IPS DF 6.9 (cell line): ENCODE measurements at regions not wholly inside any gene's neighbourhood (a gene's known extent, or its start where the extent isn't known, plus 50 kb on each side); places are given as distances from the start of the nearest gene placed in this dataset.

Experiments
- DNase-seq: peaks from one replicate; pipeline ENCODE4 v3.0.0-alpha.2; 2013; ENCODE audit warnings: low read depth, low spot score
- H3K27ac ChIP-seq: one replicate; pipeline ENCODE4 v1.5.1; 2013; ENCODE audit warnings: low read length, control low read depth
- H3K27me3 ChIP-seq: 2 replicates; pipeline ENCODE4 v1.6.1; 2013; ENCODE audit warnings: mild to moderate bottlenecking, low read length; ENCODE audit not compliant: control insufficient read depth, insufficient read depth
- H3K36me3 ChIP-seq: 2 replicates; pipeline ENCODE4 v1.6.1; 2013; ENCODE audit warnings: low read length; ENCODE audit not compliant: control insufficient read depth, insufficient read depth
- H3K4me1 ChIP-seq: 2 replicates; pipeline ENCODE4 v1.6.1; 2013; ENCODE audit warnings: low read length; ENCODE audit not compliant: control insufficient read depth, insufficient read depth
- H3K4me3 ChIP-seq: 2 replicates; pipeline ENCODE4 v1.5.1; 2013; ENCODE audit warnings: mild to moderate bottlenecking, low read length
- H3K9me3 ChIP-seq: 2 replicates; pipeline ENCODE4 v1.6.1; 2013; ENCODE audit warnings: low read length, inconsistent platforms; ENCODE audit not compliant: control insufficient read depth, insufficient read depth
- WGBS: extraction: QIAGEN DNeasy Blood & Tissue Kit; methylation state at CpG from one replicate; pipeline ENCODE4 v1.1.7; 2013; ENCODE audit warnings: mixed read lengths, missing lambda C conversion rate; ENCODE audit not compliant: insufficient read length, insufficient coverage; 5-methylcytosine and 5-hydroxymethylcytosine counted together

GRCh38 chr5:154107010-154107409 lies 68.2 kb downstream of the MFAP3 start:
- H3K9me3 ChIP-seq = no peaks in the 10 kb centered on the region
- H3K4me3 ChIP-seq = no peak overlapping the region
- H3K27me3 ChIP-seq = no peaks in the 10 kb centered on the region
- H3K4me1 ChIP-seq = peaks cover 4% of the 10 kb centered on the region
- no peaks in the 10 kb centered on the region for H3K36me3 ChIP-seq
- no peak for DNase-seq
- no peak overlapping the region for H3K27ac ChIP-seq

GRCh38 chr5:154107756-154108155 lies 69.0 kb downstream of the MFAP3 start:
- no peak overlapping the region for H3K4me3 ChIP-seq
- H3K9me3 ChIP-seq = no peaks in the 10 kb centered on the region
- DNase-seq = peak; percentile 64
- peaks cover 4% of the 10 kb centered on the region for H3K4me1 ChIP-seq
- no peaks in the 10 kb centered on the region for H3K27me3 ChIP-seq
- no peak overlapping the region for H3K27ac ChIP-seq
- no CpG with 5 or more reads among the region's 7 CpGs for WGBS
- no peaks in the 10 kb centered on the region for H3K36me3 ChIP-seq

DNA sequence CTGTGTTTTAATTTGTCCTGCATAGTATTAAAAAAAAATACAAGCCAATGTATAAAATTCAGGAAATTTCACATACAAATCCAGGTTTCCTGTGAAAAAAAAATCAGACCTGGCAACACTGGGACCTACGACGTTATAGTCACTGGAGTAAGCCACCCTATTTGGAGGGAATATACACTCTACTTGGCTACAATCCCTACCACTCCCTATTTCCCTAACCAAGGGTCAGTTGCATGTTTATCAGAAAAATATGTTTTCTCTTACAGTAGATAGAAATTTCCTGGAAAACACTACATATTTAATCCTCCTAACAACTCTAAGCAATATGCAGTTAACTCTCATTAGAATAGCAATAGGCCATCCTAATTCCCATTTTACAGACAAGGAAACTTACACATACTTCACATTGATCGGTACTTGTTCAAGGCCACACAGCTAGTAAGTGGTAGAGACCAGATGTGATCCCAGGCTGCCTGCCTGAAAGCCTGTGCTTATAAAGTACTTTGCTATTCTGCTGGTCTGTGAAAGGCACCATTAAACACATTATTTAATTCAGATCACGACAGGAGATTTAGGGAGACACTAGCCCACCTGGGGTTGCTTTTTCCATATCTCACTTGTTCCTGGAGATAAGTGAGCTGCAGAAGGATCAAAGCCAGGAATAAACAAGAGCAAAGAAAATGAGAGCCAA lies 70.8 kb downstream of the MFAP3 start:
- WGBS = no CpG with 5 or more reads among the region's 4 CpGs
- no peak overlapping the region for H3K4me3 ChIP-seq
- no peaks in the 10 kb centered on the region for H3K36me3 ChIP-seq
- H3K4me1 ChIP-seq = peaks cover 4% of the 10 kb centered on the region
- H3K27ac ChIP-seq = no peak overlapping the region
- no peaks in the 10 kb centered on the region for H3K27me3 ChIP-seq
- H3K9me3 ChIP-seq = no peaks in the 10 kb centered on the region
- DNase-seq = no peak

DNA sequence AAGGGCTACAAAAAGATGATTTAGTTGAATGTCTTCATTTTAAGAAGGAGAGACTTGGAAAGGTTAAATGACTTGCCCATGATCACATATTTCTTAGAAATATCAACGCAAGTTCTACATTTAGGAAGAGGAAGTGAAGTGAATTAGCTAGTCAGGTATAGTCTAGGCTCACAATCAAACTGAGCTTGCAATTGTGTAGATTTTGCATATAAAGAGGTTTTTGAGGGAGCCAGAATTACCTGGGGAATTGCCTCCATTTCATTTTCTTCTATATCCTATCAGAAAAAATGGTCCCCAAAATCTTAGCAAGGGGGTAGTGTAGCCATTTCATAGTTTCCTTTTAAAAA lies 71.3 kb downstream of the MFAP3 start:
- H3K36me3 ChIP-seq = no peaks in the 10 kb centered on the region
- DNase-seq = no peak
- peaks cover 4% of the 10 kb centered on the region for H3K4me1 ChIP-seq
- H3K4me3 ChIP-seq = no peak overlapping the region
- no peak overlapping the region for H3K27ac ChIP-seq
- no peaks in the 10 kb centered on the region for H3K9me3 ChIP-seq
- no peaks in the 10 kb centered on the region for H3K27me3 ChIP-seq
- WGBS = no CpG with 5 or more reads among the region's 1 CpG

DNA sequence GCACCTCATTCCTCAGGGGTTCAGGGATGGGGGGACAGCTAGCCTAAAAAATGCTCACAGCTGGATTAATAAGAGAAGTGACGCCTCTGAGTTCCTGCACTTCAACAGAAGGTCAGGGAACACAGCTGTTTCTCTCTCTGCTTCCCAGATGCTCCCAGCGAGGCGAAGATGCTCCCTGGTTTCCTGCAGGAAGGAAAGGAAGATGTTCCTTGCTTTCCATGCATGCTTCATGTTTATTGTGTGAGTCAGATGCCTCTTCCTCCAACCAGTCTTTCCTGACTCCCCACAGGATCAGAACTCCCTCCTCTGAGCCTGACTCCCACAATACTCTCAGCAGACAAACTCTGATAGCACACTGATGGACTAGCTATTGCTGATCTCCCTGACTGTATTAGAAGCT lies 71.9 kb downstream of the MFAP3 start:
- Histone ChIP-seq H3K36me3 (no peaks in the 10 kb centered on the region), H3K9me3 (no peaks in the 10 kb centered on the region), H3K4me1 (peaks cover 4% of the 10 kb centered on the region), H3K4me3 (no peak overlapping the region), H3K27ac (no peak overlapping the region), H3K27me3 (no peaks in the 10 kb centered on the region)
- WGBS = no CpG with 5 or more reads among the region's 3 CpGs
- DNase-seq = no peak

- WGBS = no CpG with 5 or more reads among the region's 4 CpGs
- H3K4me3 ChIP-seq = no peak overlapping the region
- H3K27me3 ChIP-seq = no peaks in the 10 kb centered on the region
- no peaks in the 10 kb centered on the region for H3K36me3 ChIP-seq
- H3K27ac ChIP-seq = no peak overlapping the region
- peaks cover 4% of the 10 kb centered on the region for H3K4me1 ChIP-seq
- no peak for DNase-seq
- H3K9me3 ChIP-seq = no peaks in the 10 kb centered on the region
These were observed 72.4 kb downstream of the MFAP3 start for GRCh38 chr5:154111214-154111613.

DNA sequence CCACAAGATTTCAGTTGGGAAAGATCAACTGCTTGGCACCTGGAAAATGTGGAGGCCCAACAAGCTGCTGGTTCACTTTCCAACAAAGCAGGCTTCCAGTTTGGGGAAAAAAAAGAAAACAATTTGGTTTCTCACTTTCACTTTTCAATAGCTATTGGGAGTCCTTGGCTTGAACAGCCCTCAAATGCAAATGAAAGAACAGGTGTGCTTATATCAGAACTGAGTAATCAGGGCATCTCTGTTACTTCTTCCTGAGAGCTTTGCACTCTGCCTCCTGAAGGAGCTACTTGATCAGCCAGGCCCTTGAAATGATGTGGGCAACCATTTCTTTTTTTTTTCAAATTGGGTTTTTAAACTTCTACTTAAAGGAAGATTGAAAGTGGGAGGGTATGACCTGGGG lies 73.5 kb downstream of the MFAP3 start:
- Histone ChIP-seq H3K4me3 (no peak overlapping the region), H3K36me3 (no peaks in the 10 kb centered on the region), H3K4me1 (peaks cover 3% of the 10 kb centered on the region), H3K27ac (no peak overlapping the region), H3K27me3 (no peaks in the 10 kb centered on the region), H3K9me3 (no peaks in the 10 kb centered on the region)
- DNase-seq = no peak

DNA sequence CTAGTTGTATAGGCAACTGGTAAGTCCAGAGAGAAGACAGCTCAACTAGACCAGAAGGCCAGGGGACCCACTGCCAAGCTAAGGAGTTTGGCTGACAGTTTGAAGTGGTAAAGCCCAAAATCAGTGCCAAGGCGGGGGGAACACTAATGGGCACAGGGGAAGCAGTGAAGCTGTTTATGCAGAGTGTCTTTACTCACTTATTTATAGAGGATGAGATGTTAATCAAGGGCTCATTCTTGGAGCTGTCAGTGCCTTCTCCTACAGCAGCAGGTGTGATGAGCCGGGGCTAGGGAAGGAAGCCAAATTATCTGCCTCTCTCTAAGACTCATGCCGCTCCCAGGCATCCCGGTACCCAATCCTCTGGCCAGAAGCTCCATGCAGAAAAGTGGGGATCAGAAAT lies 75.2 kb upstream of the GALNT10 start:
- Histone ChIP-seq H3K27ac (no peak overlapping the region), H3K4me1 (no peaks in the 10 kb centered on the region), H3K36me3 (no peaks in the 10 kb centered on the region), H3K27me3 (no peaks in the 10 kb centered on the region), H3K4me3 (no peak overlapping the region), H3K9me3 (no peaks in the 10 kb centered on the region)
- DNase-seq = no peak
- no CpG with 5 or more reads among the region's 4 CpGs for WGBS

DNA sequence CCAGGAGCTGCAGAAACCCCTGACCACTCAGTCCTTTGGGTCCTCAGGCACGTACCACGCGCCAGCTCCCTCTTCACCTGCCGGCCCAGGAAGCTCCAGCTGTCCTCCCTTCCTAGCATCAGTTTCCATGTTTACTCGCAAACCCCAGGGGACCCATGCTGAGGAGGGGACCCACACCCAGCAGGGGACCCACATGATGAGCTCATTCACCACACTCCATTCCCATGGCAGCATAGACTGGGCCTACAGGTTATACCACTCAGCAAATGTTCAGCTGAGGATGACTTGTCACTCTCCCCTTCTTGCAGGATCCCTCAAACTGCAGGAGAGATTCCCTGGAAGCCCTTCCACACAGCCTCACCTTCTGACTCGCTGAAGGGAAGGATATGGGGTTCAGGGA lies 73.5 kb upstream of the GALNT10 start:
- H3K36me3 ChIP-seq = no peaks in the 10 kb centered on the region
- no peak overlapping the region for H3K4me3 ChIP-seq
- DNase-seq = no peak
- WGBS = no CpG with 5 or more reads among the region's 6 CpGs
- H3K9me3 ChIP-seq = no peaks in the 10 kb centered on the region
- no peaks in the 10 kb centered on the region for H3K4me1 ChIP-seq
- H3K27me3 ChIP-seq = no peaks in the 10 kb centered on the region
- H3K27ac ChIP-seq = no peak overlapping the region

DNA sequence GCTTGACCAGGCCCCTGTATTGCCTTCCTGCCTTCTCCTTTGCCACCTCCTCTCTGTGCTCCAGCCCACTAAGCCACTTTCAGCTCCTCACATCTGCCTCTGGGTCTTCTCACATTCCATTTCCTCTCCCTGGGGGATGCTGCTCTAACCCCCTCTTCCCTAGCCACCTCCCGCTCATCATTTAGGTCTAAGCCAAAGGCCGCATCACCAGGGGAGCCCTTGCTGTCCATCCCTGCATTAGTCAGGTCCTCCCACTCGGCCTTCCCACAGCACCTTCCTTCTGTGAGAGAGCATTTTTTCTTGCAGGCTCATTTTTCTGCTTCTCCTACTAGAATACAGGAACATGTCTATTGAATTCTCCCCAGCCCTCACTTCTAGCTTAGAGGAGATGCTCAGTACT lies 72.6 kb upstream of the GALNT10 start:
- Histone ChIP-seq H3K27me3 (no peaks in the 10 kb centered on the region), H3K36me3 (no peaks in the 10 kb centered on the region), H3K9me3 (no peaks in the 10 kb centered on the region), H3K27ac (no peak overlapping the region), H3K4me3 (no peak overlapping the region), H3K4me1 (no peaks in the 10 kb centered on the region)
- no CpG with 5 or more reads among the region's 3 CpGs for WGBS
- DNase-seq = no peak

GRCh38 chr5:154118385-154118784 lies 72.1 kb upstream of the GALNT10 start:
- no peak for DNase-seq
- H3K4me3 ChIP-seq = no peak overlapping the region
- H3K9me3 ChIP-seq = no peaks in the 10 kb centered on the region
- no CpG with 5 or more reads among the region's 2 CpGs for WGBS
- no peak overlapping the region for H3K27ac ChIP-seq
- no peaks in the 10 kb centered on the region for H3K27me3 ChIP-seq
- no peaks in the 10 kb centered on the region for H3K36me3 ChIP-seq
- H3K4me1 ChIP-seq = no peaks in the 10 kb centered on the region
